ENCODE measurements at regions not wholly inside any gene's neighbourhood (a gene's known extent, or its start where the extent isn't known, plus 50 kb on each side); places are given as distances from the start of the nearest gene placed in this dataset.
"Not testable (repeated sequence)": the region's sequence is repeated elsewhere in the genome, so short reads cannot be mapped to it uniquely, and the experiment has no call there.

DNA sequence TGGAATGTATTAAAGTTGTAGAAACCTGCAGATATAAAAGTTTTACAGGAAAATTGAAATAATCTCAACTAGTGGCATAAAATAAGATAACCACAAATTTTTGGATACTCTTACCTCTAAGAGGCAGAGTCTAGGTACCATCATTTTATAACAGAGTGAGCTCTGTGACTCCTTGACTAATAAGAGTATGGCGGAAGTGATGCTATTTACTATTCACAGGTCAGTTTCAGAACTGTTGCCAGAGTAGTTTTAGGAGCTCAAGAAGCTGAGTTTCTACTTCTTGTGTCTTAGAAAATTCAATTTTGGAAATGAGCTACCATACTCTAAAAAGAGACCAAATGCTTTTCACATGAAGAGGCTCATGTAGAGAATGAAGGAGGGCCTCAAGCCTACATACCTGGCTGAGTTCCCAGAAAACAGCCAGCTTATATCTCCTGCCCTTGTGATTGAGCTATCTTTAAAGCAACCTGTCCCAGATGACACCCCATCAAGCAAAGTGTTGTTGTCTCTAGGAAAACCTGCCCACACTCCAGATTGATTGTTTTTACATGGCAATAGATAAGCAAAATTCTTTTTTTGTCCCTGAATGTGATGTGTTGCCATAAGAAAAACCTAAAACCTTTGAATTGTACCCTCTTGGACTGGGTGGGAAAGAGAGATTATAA is 712.8 kb upstream of the CNTN5 start:
- Histone ChIP-seq H4K20me1 (ENCODE audit: insufficient read depth, low read length) (no peaks in the 10 kb centered on the region), H3K9me3 (replicated peaks in 1 of 2; ENCODE audit: control insufficient read depth in 1 of 2, insufficient read depth in 1 of 2, low read length in 2 of 2) (no peaks in the 10 kb centered on the region), H3K4me1 (ENCODE audit: control insufficient read depth in 1 of 2, insufficient read depth in 2 of 2, low read length in 2 of 2) (no peaks in the 10 kb centered on the region), H3K9ac (ENCODE audit: insufficient read depth, low read length, poor library complexity, severe bottlenecking) (no peak overlapping the region), H3K4me3 (replicated peaks in 1 of 3; ENCODE audit: low read depth in 2 of 3, low read length in 3 of 3) (no peak overlapping the region), H3K27me3 (ENCODE audit: control insufficient read depth in 2 of 2, insufficient read depth in 2 of 2, low read length in 2 of 2) (no peaks in the 10 kb centered on the region), H2AFZ (ENCODE audit: insufficient read depth, low read depth, low read length, poor library complexity, severe bottlenecking) (no peak overlapping the region), H3K27ac (ENCODE audit: low read depth in 1 of 2, low read length in 2 of 2) (no peak overlapping the region), H3K79me2 (ENCODE audit: insufficient read depth, low read length) (no peaks in the 10 kb centered on the region), H3K4me2 (replicated peaks; ENCODE audit: extremely low read depth, low read length, poor library complexity, severe bottlenecking) (no peak overlapping the region), H3K36me3 (replicated peaks in 1 of 2; ENCODE audit: control insufficient read depth in 1 of 2, insufficient read depth in 2 of 2, low read length in 2 of 2) (no peaks in the 10 kb centered on the region)
- TF ChIP-seq, protein P1, sequence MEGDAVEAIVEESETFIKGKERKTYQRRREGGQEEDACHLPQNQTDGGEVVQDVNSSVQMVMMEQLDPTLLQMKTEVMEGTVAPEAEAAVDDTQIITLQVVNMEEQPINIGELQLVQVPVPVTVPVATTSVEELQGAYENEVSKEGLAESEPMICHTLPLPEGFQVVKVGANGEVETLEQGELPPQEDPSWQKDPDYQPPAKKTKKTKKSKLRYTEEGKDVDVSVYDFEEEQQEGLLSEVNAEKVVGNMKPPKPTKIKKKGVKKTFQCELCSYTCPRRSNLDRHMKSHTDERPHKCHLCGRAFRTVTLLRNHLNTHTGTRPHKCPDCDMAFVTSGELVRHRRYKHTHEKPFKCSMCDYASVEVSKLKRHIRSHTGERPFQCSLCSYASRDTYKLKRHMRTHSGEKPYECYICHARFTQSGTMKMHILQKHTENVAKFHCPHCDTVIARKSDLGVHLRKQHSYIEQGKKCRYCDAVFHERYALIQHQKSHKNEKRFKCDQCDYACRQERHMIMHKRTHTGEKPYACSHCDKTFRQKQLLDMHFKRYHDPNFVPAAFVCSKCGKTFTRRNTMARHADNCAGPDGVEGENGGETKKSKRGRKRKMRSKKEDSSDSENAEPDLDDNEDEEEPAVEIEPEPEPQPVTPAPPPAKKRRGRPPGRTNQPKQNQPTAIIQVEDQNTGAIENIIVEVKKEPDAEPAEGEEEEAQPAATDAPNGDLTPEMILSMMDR (IDR thresholded peaks at IDR 0.05) = no peak
- Mint-ChIP-seq H3K9me3 (peaks cover 0 to 4% (median 0%) of the 10 kb centered on the region in 7 donors), H3K27me3 (ENCODE audit: low read depth in 3 of 3) (no peaks in the 10 kb centered on the region), H3K4me3 (no peak overlapping the region), H3K36me3 (no peaks in the 10 kb centered on the region), H3K4me1 (no peaks in the 10 kb centered on the region), H3K27ac (no peak overlapping the region)
- intact Hi-C loops (cut with micrococcal nuclease) = no loop called here
- DNase-seq = no peak
- WGBS (ENCODE audit: insufficient coverage) = no CpG with 5 or more reads among the region's 1 CpG

DNA sequence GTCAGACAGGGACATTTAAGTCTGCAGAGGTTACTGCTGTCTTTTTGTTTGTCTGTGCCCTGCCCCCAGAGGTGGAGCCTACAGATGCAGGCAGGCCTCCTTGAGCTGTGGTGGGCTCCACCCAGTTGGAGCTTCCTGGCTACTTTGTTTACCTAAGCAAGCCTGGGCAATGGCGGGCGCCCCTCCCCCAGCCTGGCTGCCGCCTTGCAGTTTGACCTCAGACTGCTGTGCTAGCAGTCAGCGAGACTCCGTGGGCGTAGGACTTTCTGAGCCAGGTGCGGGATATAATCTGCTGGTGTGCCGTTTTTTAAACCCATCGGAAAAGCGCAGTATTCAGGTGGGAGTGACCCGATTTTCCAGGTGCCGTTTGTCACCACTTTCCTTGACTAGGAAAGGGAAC is 690.4 kb upstream of the CNTN5 start:
- H3K4me3 Mint-ChIP-seq; H3K27ac Mint-ChIP-seq; H3K4me1 Mint-ChIP-seq; H3K9ac ChIP-seq (ENCODE audit: insufficient read depth, low read length, poor library complexity, severe bottlenecking); H3K36me3 ChIP-seq (replicated peaks in 1 of 2; ENCODE audit: control insufficient read depth in 1 of 2, insufficient read depth in 2 of 2, low read length in 2 of 2); H3K79me2 ChIP-seq (ENCODE audit: insufficient read depth, low read length); H3K9me3 ChIP-seq (replicated peaks in 1 of 2; ENCODE audit: control insufficient read depth in 1 of 2, insufficient read depth in 1 of 2, low read length in 2 of 2); H3K9me3 Mint-ChIP-seq; H3K27ac ChIP-seq (ENCODE audit: low read depth in 1 of 2, low read length in 2 of 2); H2AFZ ChIP-seq (ENCODE audit: insufficient read depth, low read depth, low read length, poor library complexity, severe bottlenecking); H3K27me3 ChIP-seq (ENCODE audit: control insufficient read depth in 2 of 2, insufficient read depth in 2 of 2, low read length in 2 of 2); H3K27me3 Mint-ChIP-seq (ENCODE audit: low read depth in 3 of 3); H4K20me1 ChIP-seq (ENCODE audit: insufficient read depth, low read length); DNase-seq; H3K4me3 ChIP-seq (replicated peaks in 1 of 3; ENCODE audit: low read depth in 2 of 3, low read length in 3 of 3); H3K36me3 Mint-ChIP-seq; intact Hi-C loops (cut with micrococcal nuclease); H3K4me1 ChIP-seq (ENCODE audit: control insufficient read depth in 1 of 2, insufficient read depth in 2 of 2, low read length in 2 of 2); H3K4me2 ChIP-seq (replicated peaks; ENCODE audit: extremely low read depth, low read length, poor library complexity, severe bottlenecking): not testable (repeated sequence)
- 94% methylated on average over 12 of the region's 12 CpGs for WGBS (ENCODE audit: insufficient coverage)

Data from CD14-positive monocyte (primary cell).